Nephron progenitor cell (in vitro differentiated cells): ENCODE measurements at regions not wholly inside any gene's neighbourhood (a gene's known extent, or its start where the extent isn't known, plus 50 kb on each side); places are given as distances from the start of the nearest gene placed in this dataset.
A peak's percentile ranks its signal among the peaks of the same experiment; 100 is the strongest.

Source experiments
- DNase-seq: peaks from one replicate; pipeline ENCODE4 v3.0.0; 2021
- H3K27ac Mint-ChIP-seq: 2 replicates; pipeline ENCODE4 v1.8.0; 2021; ENCODE audit warnings: mild to moderate bottlenecking, moderate library complexity, mixed read lengths
- H3K27me3 Mint-ChIP-seq: 2 replicates; pipeline ENCODE4 v1.8.0; 2021; ENCODE audit warnings: mild to moderate bottlenecking, low read depth, mixed read lengths; ENCODE audit not compliant: poor library complexity
- H3K36me3 Mint-ChIP-seq: 2 replicates; pipeline ENCODE4 v1.8.0; 2021; ENCODE audit warnings: low read depth, mixed read lengths
- H3K4me1 Mint-ChIP-seq: 2 replicates; pipeline ENCODE4 v1.8.0; 2021; ENCODE audit warnings: mixed read lengths
- H3K4me3 Mint-ChIP-seq: 2 replicates; pipeline ENCODE4 v1.8.0; 2021; ENCODE audit warnings: mild to moderate bottlenecking, moderate library complexity, mixed read lengths
- H3K9me3 Mint-ChIP-seq: 2 replicates; pipeline ENCODE4 v1.8.0; 2021; ENCODE audit warnings: mild to moderate bottlenecking, moderate library complexity, mixed read lengths
- TF ChIP-seq, protein P1 (sequence below): fragments of 200-600 bp; sonication (generic); IDR thresholded peaks from 2 replicates; pipeline ENCODE4 v1.5.0; 2021; ENCODE audit warnings: antibody characterized with exemption

GRCh38 chr1:229129301-229130027 is 141.4 kb upstream of the RAB4A start:
- Mint-ChIP-seq H3K27ac (peak overlapping the region; percentile 52), H3K27me3 (peaks cover 14% of the 10 kb centered on the region), H3K4me3 (peak overlapping the region; percentile 10), H3K36me3 (peaks cover 9% of the 10 kb centered on the region), H3K9me3 (peaks cover 15% of the 10 kb centered on the region), H3K4me1 (peaks cover 40% of the 10 kb centered on the region)
- DNase-seq: no peak
- TF ChIP-seq, protein P1, sequence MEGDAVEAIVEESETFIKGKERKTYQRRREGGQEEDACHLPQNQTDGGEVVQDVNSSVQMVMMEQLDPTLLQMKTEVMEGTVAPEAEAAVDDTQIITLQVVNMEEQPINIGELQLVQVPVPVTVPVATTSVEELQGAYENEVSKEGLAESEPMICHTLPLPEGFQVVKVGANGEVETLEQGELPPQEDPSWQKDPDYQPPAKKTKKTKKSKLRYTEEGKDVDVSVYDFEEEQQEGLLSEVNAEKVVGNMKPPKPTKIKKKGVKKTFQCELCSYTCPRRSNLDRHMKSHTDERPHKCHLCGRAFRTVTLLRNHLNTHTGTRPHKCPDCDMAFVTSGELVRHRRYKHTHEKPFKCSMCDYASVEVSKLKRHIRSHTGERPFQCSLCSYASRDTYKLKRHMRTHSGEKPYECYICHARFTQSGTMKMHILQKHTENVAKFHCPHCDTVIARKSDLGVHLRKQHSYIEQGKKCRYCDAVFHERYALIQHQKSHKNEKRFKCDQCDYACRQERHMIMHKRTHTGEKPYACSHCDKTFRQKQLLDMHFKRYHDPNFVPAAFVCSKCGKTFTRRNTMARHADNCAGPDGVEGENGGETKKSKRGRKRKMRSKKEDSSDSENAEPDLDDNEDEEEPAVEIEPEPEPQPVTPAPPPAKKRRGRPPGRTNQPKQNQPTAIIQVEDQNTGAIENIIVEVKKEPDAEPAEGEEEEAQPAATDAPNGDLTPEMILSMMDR: no peak

DNA sequence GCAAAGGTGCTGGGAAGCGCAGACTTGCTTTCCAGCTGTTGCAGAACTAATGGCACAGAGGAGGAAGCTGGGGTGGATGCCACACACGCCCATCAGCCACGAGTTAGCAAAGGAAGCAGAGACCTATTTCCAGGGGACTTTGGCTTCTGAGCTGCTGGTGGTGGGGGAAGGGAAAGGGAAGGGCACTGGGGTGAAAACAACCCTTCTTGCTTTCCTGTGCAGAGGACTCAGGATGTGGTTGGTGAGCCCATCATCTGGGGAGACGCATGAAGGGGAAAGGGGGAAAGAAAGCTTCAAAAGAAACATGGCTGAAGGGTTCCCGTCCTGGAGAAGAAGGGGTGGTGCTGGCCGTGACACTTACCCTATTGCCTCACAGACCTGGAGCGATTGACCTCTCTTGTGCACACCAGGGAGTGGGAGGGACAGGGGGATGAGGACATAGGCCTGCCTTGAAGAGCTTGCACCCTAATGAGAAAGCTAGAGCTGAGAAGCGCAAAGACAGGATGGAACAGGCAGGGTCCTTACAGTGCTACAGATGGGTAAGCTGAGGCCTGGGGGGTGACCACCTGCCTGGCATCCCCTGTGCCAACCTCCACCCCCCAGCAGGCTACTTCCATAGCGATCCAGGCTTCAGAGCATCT is 140.8 kb upstream of the RAB4A start:
- TF ChIP-seq, protein P1: no peak
- Mint-ChIP-seq H3K4me1 (peaks cover 40% of the 10 kb centered on the region), H3K36me3 (peaks cover 12% of the 10 kb centered on the region), H3K4me3 (no peak overlapping the region), H3K27ac (no peak overlapping the region), H3K27me3 (peaks cover 8% of the 10 kb centered on the region), H3K9me3 (peaks cover 22% of the 10 kb centered on the region)
- DNase-seq: no peak

GRCh38 chr1:229131243-229132105 is 139.4 kb upstream of the RAB4A start:
- H3K4me3 Mint-ChIP-seq: no peak overlapping the region
- H3K36me3 Mint-ChIP-seq: peaks cover 16% of the 10 kb centered on the region
- TF ChIP-seq, protein P1: no peak
- no peak overlapping the region for H3K27ac Mint-ChIP-seq
- peaks cover 8% of the 10 kb centered on the region for H3K27me3 Mint-ChIP-seq
- peaks cover 44% of the 10 kb centered on the region for H3K4me1 Mint-ChIP-seq
- peaks cover 35% of the 10 kb centered on the region for H3K9me3 Mint-ChIP-seq
- DNase-seq: no peak

GRCh38 chr1:229132106-229132443 is 138.8 kb upstream of the RAB4A start:
- H3K27me3 Mint-ChIP-seq: peaks cover 8% of the 10 kb centered on the region
- H3K9me3 Mint-ChIP-seq: peaks cover 37% of the 10 kb centered on the region
- peaks cover 50% of the 10 kb centered on the region for H3K4me1 Mint-ChIP-seq
- H3K36me3 Mint-ChIP-seq: peaks cover 16% of the 10 kb centered on the region
- H3K27ac Mint-ChIP-seq: no peak overlapping the region
- DNase-seq: no peak
- TF ChIP-seq, protein P1: no peak
- no peak overlapping the region for H3K4me3 Mint-ChIP-seq

DNA sequence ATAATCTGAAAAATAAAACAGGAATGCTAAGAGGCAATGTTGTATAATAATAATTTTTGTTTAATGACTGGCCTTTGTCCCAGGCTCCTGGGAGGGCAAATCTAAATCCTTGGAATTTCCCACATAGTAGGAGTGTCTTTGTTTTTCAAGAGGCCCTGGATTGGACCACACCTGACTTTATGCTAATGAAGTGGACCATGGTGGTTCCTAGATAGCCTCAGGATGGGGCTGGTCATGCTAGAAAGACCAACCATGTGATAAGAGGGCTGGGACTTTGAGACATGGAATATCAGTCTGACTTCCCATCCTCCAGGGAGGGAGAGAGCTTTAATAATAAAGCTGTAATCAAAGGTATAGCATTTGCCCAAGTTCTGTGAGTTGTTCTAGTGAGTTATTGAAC is 138.2 kb upstream of the RAB4A start:
- no peak overlapping the region for H3K27ac Mint-ChIP-seq
- H3K36me3 Mint-ChIP-seq: peaks cover 16% of the 10 kb centered on the region

More for the DNA sequence above, 138.2 kb upstream of the RAB4A start:
- TF ChIP-seq, protein P1: no peak
- Mint-ChIP-seq H3K27me3 (peaks cover 8% of the 10 kb centered on the region), H3K9me3 (peaks cover 37% of the 10 kb centered on the region), H3K4me3 (no peak overlapping the region), H3K4me1 (peaks cover 55% of the 10 kb centered on the region)
- no peak for DNase-seq
